ENCODE measurements at regions not wholly inside any gene's neighbourhood (a gene's known extent, or its start where the extent isn't known, plus 50 kb on each side); places are given as distances from the start of the nearest gene placed in this dataset.

- TF ChIP-seq ZNF687 (IDR thresholded peaks at IDR 0.05) (no peak), POLR2AphosphoS2 (IDR thresholded peaks at IDR 0.05; ENCODE audit: low read depth, low read length) (no peak), NBN (IDR thresholded peaks at IDR 0.05) (no peak), NRF1 (conservative IDR thresholded peaks at IDR 0.05; ENCODE audit: low read depth, low read length) (no peak), ZZZ3 (IDR thresholded peaks at IDR 0.05; ENCODE audit: control insufficient read depth, insufficient read length, low read depth) (no peak), SPI1 (IDR thresholded peaks at IDR 0.05; ENCODE audit: borderline replicate concordance, insufficient read depth, low read depth, low read length) (no peak), ZBTB40 (IDR thresholded peaks at IDR 0.05; ENCODE audit: borderline replicate concordance) (no peak)
- TF ChIP-seq, protein P1, sequence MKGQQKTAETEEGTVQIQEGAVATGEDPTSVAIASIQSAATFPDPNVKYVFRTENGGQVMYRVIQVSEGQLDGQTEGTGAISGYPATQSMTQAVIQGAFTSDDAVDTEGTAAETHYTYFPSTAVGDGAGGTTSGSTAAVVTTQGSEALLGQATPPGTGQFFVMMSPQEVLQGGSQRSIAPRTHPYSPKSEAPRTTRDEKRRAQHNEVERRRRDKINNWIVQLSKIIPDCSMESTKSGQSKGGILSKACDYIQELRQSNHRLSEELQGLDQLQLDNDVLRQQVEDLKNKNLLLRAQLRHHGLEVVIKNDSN (IDR thresholded peaks at IDR 0.05; ENCODE audit: borderline replicate concordance, extremely low read length, insufficient read depth, low read depth, low read length): no peak
- TF ChIP-seq, protein P2, sequence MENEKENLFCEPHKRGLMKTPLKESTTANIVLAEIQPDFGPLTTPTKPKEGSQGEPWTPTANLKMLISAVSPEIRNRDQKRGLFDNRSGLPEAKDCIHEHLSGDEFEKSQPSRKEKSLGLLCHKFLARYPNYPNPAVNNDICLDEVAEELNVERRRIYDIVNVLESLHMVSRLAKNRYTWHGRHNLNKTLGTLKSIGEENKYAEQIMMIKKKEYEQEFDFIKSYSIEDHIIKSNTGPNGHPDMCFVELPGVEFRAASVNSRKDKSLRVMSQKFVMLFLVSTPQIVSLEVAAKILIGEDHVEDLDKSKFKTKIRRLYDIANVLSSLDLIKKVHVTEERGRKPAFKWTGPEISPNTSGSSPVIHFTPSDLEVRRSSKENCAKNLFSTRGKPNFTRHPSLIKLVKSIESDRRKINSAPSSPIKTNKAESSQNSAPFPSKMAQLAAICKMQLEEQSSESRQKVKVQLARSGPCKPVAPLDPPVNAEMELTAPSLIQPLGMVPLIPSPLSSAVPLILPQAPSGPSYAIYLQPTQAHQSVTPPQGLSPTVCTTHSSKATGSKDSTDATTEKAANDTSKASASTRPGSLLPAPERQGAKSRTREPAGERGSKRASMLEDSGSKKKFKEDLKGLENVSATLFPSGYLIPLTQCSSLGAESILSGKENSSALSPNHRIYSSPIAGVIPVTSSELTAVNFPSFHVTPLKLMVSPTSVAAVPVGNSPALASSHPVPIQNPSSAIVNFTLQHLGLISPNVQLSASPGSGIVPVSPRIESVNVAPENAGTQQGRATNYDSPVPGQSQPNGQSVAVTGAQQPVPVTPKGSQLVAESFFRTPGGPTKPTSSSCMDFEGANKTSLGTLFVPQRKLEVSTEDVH (IDR thresholded peaks at IDR 0.05; ENCODE audit: low read depth, partially characterized antibody): no peak
These were observed 402.9 kb downstream of the ENC1 start (continued) for GRCh38 chr5:74237571-74238145.
